ENCODE measurements at regions not wholly inside any gene's neighbourhood (a gene's known extent, or its start where the extent isn't known, plus 50 kb on each side); places are given as distances from the start of the nearest gene placed in this dataset.

- no peak for DNase-seq (ENCODE audit: low spot score)
These were observed 50.0 kb upstream of the TRPM1 start for GRCh38 chr15:31151301-31152233.

- no peak for DNase-seq (ENCODE audit: low spot score)
These were observed 52.0 kb upstream of the TRPM1 start for GRCh38 chr15:31153531-31153930.

GRCh38 chr15:31155151-31155550 lies 53.6 kb upstream of the TRPM1 start:
- no peak for DNase-seq (ENCODE audit: low spot score)

DNA sequence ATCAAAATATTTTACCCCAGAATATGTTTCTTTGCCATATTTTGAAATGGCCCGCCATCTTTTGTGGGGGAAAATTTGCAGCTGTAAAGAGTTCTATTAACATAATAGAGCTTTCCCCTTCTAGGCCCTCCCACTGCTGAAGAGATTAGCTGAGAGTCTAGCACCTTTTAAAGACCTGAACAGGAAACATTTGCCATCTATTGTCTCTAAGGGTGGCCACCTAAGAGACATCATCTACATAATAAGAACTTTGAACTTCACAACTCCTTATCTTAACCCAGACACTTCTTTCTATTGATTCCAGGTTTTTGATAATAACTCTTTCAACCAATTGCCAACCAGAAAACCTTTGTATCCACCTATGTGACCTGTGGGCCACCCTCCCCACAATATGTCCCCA lies 54.7 kb upstream of the TRPM1 start:
- no peak for DNase-seq (ENCODE audit: low spot score)

DNA sequence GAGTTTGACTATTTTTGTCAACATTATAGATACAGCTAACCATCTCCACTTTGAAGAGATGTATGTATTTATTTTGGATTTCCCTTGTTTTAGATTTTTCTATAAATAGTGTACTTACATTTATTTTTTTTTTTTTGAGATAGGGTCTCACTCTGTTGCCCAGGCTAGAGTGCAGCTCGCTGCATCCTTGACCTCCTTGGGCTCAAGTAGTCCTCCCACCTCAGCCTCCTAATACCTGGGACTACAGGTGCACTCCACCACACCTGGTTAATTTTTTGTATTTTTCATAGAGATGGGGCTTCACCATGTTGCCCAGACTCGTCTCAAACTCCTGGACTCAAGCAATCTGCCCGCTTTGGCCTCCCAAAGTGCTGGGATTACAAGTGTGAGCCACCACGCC lies 55.3 kb upstream of the TRPM1 start:
- no peak for DNase-seq (ENCODE audit: low spot score)

DNA sequence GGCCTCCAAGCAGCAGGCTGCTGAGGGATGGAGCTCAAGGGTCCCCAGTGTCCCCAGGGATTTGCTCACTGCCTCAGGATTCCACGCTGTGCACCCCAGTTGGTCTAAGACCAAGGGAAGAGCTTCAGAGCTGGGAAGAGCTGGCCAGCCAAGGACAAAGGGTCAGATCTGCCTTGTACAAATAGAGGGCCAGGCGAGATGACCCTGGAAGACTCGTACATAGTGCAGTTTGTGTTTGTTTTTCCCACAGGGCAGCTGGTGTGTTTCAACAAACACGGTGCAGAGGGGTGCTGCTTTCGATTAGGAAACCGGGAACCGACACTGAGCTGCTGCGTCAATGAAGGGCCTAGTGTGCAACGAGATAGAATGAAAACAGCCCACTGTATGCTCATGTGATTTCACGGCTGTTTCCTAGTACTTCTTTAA lies 56.1 kb upstream of the TRPM1 start:
- no peak for DNase-seq (ENCODE audit: low spot score)

- DNase-seq (ENCODE audit: low spot score), result no peak
These were observed 57.5 kb upstream of the TRPM1 start for GRCh38 chr15:31158858-31159569.

- no peak for DNase-seq (ENCODE audit: low spot score)
These were observed 58.3 kb upstream of the TRPM1 start for GRCh38 chr15:31159837-31160236.

GRCh38 chr15:31160297-31160696 lies 58.8 kb upstream of the TRPM1 start:
- no peak for DNase-seq (ENCODE audit: low spot score)

GRCh38 chr15:31160740-31161495 lies 59.4 kb upstream of the TRPM1 start:
- DNase-seq (ENCODE audit: low spot score), result no peak

- DNase-seq (ENCODE audit: low spot score), result no peak
These were observed 60.4 kb upstream of the TRPM1 start for GRCh38 chr15:31161951-31162350.

DNA sequence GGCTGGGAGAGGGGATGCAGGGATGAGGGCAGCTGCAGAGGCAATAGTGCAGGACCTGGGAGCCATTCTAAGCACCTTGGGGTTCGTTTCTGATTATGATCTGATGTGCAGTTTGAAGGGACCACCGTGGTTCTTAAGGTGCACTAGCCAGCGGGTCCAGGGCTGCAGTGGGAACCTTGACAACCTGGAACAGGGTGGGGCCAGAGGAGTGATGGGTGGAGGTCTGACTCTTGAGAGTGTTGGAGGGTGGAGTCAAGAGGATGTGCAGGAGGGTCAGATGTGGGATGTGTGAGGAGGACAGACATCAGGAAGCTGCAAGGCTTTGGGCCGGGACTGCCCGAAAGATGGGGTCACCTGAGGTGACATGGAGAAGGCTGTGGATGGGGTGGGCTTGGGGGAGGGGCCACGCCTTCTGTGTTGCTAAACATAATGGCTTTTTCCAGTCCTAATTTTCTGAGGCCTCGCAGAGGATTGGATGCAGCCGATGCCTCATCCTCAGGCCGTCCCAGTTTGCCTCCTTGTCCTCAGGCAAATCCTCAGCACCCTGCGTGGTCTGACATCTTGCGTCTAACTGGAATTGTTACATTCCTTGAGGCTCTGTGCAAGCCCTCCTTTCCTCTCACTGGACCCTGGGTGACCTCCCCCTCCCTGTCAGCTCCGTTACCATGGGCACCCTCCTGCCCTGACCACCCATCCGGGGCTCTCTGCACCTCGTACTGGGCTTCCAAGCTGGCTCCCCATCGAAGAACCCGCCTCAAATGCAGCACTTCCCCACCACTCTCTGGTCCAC lies 61.4 kb upstream of the TRPM1 start:
- no peak for DNase-seq (ENCODE audit: low spot score)

GRCh38 chr15:31163769-31164572 lies 62.4 kb upstream of the TRPM1 start:
- DNase-seq (ENCODE audit: low spot score), result no peak

DNA sequence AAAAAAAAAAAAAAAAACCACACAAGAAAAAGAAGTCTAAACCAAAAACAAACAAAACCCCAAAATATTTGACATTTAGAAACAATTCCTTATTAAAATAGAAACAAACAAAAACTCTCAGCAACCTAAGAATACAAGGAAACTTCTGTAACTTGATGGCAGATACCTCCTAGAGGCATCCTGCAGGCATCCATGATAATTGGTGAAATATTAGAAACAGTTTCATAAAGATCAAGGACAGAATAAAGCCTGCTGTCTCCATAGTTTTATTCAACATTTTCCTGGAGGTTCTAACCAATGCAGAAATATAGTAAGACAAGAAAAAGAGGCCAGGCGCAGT lies 63.0 kb upstream of the TRPM1 start:
- no peak for DNase-seq (ENCODE audit: low spot score)

- DNase-seq (ENCODE audit: low spot score), result no peak
These were observed 68.0 kb upstream of the TRPM1 start for GRCh38 chr15:31169558-31169957.

GRCh38 chr15:31171731-31172130 lies 70.2 kb upstream of the TRPM1 start:
- DNase-seq (ENCODE audit: low spot score), result no peak

DNA sequence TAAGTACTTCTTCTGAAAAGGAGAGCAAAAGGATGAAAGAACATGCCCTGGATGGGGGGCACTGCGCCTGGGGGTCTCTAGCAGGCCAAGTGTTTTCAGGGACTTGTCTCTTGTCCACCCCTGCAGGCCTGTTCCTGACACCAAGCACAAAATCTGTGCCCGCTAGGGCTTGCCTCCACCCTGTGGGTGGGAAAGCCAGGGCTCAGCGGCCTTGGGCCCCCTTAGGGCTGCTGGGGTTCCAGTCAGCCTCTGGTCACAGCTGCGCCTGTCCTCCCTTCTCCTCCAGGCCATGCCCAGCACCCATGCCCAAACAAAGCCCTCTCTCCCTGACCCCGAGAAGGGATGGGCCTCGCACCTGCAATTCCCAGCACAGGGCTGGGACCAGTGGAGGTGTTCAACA lies 71.1 kb upstream of the TRPM1 start:
- DNase-seq (ENCODE audit: low spot score), result no peak

GRCh38 chr15:31173790-31174450 lies 72.4 kb upstream of the TRPM1 start:
- DNase-seq (ENCODE audit: low spot score), result no peak

- no peak for DNase-seq (ENCODE audit: low spot score)
These were observed 74.0 kb upstream of the TRPM1 start for GRCh38 chr15:31175484-31175883.

- DNase-seq (ENCODE audit: low spot score), result no peak
These were observed 76.4 kb upstream of the TRPM1 start for GRCh38 chr15:31177951-31178350.
